ENCODE measurements at regions not wholly inside any gene's neighbourhood (a gene's known extent, or its start where the extent isn't known, plus 50 kb on each side); places are given as distances from the start of the nearest gene placed in this dataset.

DNA sequence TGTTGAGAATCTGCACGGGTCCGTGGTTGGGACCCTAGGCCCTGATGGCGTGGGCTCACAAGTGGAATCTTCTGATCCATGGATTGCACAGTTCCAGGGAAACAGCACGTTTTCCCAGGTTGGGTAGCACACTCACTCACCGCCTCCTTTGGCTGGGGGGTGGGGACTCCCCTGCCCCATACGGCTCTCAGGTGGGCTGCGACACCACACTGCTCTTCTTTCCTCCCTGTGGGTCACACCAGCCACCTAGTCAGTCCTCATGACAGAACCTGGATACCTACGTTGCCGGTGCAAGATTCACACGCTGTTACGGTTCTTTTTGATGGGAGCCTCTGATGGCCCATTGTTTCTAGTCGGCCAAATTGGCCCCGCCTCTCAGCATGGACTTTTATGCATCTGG, 312.0 kb downstream of the MMUT start:
- no peaks in the 10 kb centered on the region for H3K9me3 ChIP-seq
- H3K36me3 ChIP-seq, result no peaks in the 10 kb centered on the region
- TF ChIP-seq, protein P1, sequence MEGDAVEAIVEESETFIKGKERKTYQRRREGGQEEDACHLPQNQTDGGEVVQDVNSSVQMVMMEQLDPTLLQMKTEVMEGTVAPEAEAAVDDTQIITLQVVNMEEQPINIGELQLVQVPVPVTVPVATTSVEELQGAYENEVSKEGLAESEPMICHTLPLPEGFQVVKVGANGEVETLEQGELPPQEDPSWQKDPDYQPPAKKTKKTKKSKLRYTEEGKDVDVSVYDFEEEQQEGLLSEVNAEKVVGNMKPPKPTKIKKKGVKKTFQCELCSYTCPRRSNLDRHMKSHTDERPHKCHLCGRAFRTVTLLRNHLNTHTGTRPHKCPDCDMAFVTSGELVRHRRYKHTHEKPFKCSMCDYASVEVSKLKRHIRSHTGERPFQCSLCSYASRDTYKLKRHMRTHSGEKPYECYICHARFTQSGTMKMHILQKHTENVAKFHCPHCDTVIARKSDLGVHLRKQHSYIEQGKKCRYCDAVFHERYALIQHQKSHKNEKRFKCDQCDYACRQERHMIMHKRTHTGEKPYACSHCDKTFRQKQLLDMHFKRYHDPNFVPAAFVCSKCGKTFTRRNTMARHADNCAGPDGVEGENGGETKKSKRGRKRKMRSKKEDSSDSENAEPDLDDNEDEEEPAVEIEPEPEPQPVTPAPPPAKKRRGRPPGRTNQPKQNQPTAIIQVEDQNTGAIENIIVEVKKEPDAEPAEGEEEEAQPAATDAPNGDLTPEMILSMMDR (IDR thresholded peaks at IDR 0.05), result no peak
- TF ChIP-seq POLR2AphosphoS5 (IDR thresholded peaks at IDR 0.05), result no peak
- TF ChIP-seq POLR2A (IDR thresholded peaks at IDR 0.05), result no peak
- no peak overlapping the region for H3K4me3 ChIP-seq
- no peak for DNase-seq (ENCODE audit: low spot score)
- 91% methylated on average over 13 of the region's 13 CpGs for WGBS
- no peaks in the 10 kb centered on the region for H3K4me1 ChIP-seq (replicated peaks)
- intact Hi-C loops (cut with DNase I), result no loop called here
- H3K27ac ChIP-seq, result no peak overlapping the region
- H3K27me3 ChIP-seq (replicated peaks; ENCODE audit: insufficient read depth), result no peaks in the 10 kb centered on the region

DNA sequence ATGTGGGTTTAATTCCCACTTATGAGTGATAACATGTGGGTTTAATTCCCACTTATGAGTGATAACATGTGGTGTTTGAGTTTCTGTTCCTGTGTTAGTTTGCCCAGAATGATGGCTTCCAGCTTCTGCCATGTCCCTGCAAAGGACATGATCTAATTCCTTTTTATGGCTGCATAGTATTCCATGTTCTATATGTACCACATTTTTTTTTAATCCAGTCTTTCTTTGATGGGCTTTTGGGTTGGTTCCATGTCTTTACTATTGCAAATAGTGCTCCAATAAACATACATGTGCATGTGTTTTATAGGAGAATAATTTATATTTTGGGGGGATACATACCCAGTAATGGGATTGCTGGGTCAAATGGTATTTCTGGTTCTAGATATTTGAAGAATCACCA, 317.8 kb downstream of the MMUT start:
- Histone ChIP-seq H3K4me1 (replicated peaks) (no peaks in the 10 kb centered on the region), H3K9me3 (no peaks in the 10 kb centered on the region)
- intact Hi-C loops (cut with DNase I), result no loop called here

DNA sequence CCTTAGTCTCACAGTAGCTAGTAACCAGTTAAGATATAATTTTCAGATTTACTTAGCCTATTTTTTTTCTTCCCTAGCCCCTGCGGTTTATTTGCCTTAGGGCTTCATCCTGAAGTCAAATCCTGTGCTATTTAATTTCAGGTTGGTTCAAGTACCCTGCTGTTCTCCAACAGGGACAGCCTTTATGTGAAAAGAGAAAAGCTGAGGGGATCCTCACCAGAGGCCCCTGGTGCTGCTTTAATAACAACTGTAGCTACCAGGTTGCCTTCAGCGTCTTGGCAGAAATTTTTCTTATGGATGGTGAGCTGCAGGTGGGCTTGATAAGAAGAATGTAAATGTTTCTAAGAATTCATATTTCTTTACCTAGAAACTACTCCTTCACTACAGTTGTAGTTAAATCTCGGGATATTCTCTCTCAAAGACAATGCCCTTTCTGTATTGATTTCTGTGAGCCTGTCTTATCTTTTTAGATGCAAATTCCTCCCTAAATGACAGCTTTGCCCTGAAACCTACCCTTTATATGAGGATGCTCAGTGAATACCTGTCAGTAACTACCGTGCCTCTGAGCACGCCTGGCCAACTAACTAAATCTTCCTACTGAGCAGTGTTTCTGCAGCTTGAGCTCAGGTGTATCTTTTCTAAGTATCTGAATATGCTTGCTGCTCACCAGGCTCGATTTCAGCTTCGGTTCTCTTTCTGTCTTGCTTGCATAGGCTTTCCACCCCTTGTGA, 320.5 kb downstream of the MMUT start:
- Histone ChIP-seq H3K27ac (no peak overlapping the region), H3K36me3 (no peaks in the 10 kb centered on the region)
- TF ChIP-seq POLR2A (IDR thresholded peaks at IDR 0.05), result no peak
- TF ChIP-seq, protein P1 (IDR thresholded peaks at IDR 0.05), result no peak

More for the DNA sequence above, 317.8 kb downstream of the MMUT start:
- Histone ChIP-seq H3K27ac (no peak overlapping the region), H3K4me3 (no peak overlapping the region), H3K27me3 (replicated peaks; ENCODE audit: insufficient read depth) (no peaks in the 10 kb centered on the region), H3K36me3 (no peaks in the 10 kb centered on the region)
- DNase-seq (ENCODE audit: low spot score), result no peak
- TF ChIP-seq, protein P1 (IDR thresholded peaks at IDR 0.05), result no peak
- TF ChIP-seq POLR2AphosphoS5 (IDR thresholded peaks at IDR 0.05) (no peak), POLR2A (IDR thresholded peaks at IDR 0.05) (no peak)

DNA sequence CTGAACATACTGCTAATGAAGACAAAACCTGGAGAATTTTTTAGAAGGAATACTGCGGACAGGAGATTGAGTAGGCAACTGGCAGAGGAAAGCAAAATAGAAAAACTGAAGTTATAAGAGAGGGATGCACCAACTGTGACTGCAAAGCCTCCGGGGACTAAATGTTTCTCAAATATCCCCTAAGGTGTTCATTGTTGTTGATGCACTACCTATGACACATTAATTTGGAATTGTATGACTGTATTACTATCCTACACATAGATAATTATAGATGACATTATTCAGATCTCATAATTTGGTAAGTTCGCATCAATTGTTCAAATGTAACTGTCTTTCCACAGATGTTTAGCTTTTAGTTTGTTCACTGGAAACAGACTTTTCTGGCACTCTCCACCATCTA, 341.1 kb downstream of the MMUT start:
- 68% methylated on average over 3 of the region's 3 CpGs for WGBS
- intact Hi-C loops (cut with DNase I), result no loop called here
- no peaks in the 10 kb centered on the region for H3K27me3 ChIP-seq (replicated peaks; ENCODE audit: insufficient read depth)
- H3K27ac ChIP-seq, result no peak overlapping the region
- no peaks in the 10 kb centered on the region for H3K36me3 ChIP-seq
- DNase-seq (ENCODE audit: low spot score), result no peak
- no peak for TF ChIP-seq POLR2A (IDR thresholded peaks at IDR 0.05)
- TF ChIP-seq, protein P1 (IDR thresholded peaks at IDR 0.05), result no peak
- no peak for TF ChIP-seq POLR2AphosphoS5 (IDR thresholded peaks at IDR 0.05)
- H3K4me3 ChIP-seq, result no peak overlapping the region
- H3K9me3 ChIP-seq, result no peaks in the 10 kb centered on the region
- H3K4me1 ChIP-seq (replicated peaks), result no peaks in the 10 kb centered on the region

More for the DNA sequence above, 320.5 kb downstream of the MMUT start:
- Histone ChIP-seq H3K4me1 (replicated peaks) (no peaks in the 10 kb centered on the region), H3K9me3 (no peaks in the 10 kb centered on the region), H3K27me3 (replicated peaks; ENCODE audit: insufficient read depth) (no peaks in the 10 kb centered on the region), H3K4me3 (no peak overlapping the region)
- intact Hi-C loops (cut with DNase I), result no loop called here
- no peak for DNase-seq (ENCODE audit: low spot score)
- WGBS, result 25% methylated on average over 7 of the region's 7 CpGs

DNA sequence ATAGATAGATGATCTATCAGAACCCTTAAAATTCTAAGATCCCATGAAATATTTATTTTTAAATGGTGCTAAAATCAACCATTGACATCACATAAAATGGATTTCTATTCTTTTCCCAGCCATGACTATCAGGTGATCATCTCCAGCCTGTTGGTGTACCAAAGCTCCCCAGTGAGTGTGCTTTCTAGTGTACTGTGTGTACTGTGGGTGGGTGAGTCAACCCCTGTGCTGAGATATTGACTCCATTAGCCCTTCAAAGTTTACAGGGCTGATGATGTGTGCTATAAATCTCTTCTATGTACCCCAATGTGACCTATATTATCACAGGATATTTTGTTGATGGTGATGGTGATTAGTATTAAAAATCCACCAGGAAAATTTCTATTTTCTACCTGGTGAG, 344.6 kb downstream of the MMUT start:
- Histone ChIP-seq H3K27me3 (replicated peaks; ENCODE audit: insufficient read depth) (no peaks in the 10 kb centered on the region), H3K4me3 (no peak overlapping the region), H3K4me1 (replicated peaks) (no peaks in the 10 kb centered on the region), H3K27ac (no peak overlapping the region), H3K9me3 (no peaks in the 10 kb centered on the region), H3K36me3 (no peaks in the 10 kb centered on the region)
- intact Hi-C loops (cut with DNase I), result no loop called here
- TF ChIP-seq POLR2AphosphoS5 (IDR thresholded peaks at IDR 0.05), result no peak
- TF ChIP-seq, protein P1 (IDR thresholded peaks at IDR 0.05), result no peak
- no peak for TF ChIP-seq POLR2A (IDR thresholded peaks at IDR 0.05)
- no peak for DNase-seq (ENCODE audit: low spot score)

All from prostate gland (tissue), 2 donors.